H9 (cell line): ENCODE measurements at regions not wholly inside any gene's neighbourhood (a gene's known extent, or its start where the extent isn't known, plus 50 kb on each side); places are given as distances from the start of the nearest gene placed in this dataset.
A peak's percentile ranks its signal among the peaks of the same experiment; 100 is the strongest.

Source experiments
- DNase-seq: peaks from one replicate; pipeline ENCODE4 v3.0.0-alpha.2; 2017
- H2AFZ ChIP-seq: one replicate; pipeline ENCODE4 v1.6.1; 2013; ENCODE audit warnings: mild to moderate bottlenecking, low read length, control low read depth, moderate library complexity
- H2AK5ac ChIP-seq: 2 replicates; pipeline ENCODE4 v1.6.1; 2013; ENCODE audit warnings: low read length, control low read depth, mixed read lengths; ENCODE audit not compliant: insufficient read length
- H2BK120ac ChIP-seq: one replicate; pipeline ENCODE4 v1.6.1; 2013; ENCODE audit warnings: low read depth, mild to moderate bottlenecking, low read length, control low read depth, inconsistent platforms; ENCODE audit not compliant: poor library complexity, severe bottlenecking
- H2BK12ac ChIP-seq: 2 replicates; pipeline ENCODE4 v1.6.1; 2013; ENCODE audit warnings: low read length, control low read depth, mixed read lengths, low read depth; ENCODE audit not compliant: insufficient read length
- H2BK15ac ChIP-seq: 2 replicates; pipeline ENCODE4 v1.6.1; 2013; ENCODE audit warnings: low read depth, low read length, control low read depth
- H2BK20ac ChIP-seq: one replicate; pipeline ENCODE4 v1.6.1; 2013; ENCODE audit warnings: low read depth, mild to moderate bottlenecking, low read length, control low read depth, inconsistent platforms; ENCODE audit not compliant: poor library complexity, severe bottlenecking
- H2BK5ac ChIP-seq: 2 replicates; pipeline ENCODE4 v1.6.1; 2013; ENCODE audit warnings: low read length, control low read depth, mixed read lengths; ENCODE audit not compliant: insufficient read length
- H3K14ac ChIP-seq: 2 replicates; pipeline ENCODE4 v1.6.1; 2013; ENCODE audit warnings: low read length, control low read depth; ENCODE audit not compliant: insufficient read depth
- H3K18ac ChIP-seq: 2 replicates; pipeline ENCODE4 v1.6.1; 2013; ENCODE audit warnings: low read depth, mild to moderate bottlenecking, mixed read lengths, low read length, control low read depth; ENCODE audit not compliant: insufficient read length
- H3K23ac ChIP-seq: 2 replicates; pipeline ENCODE4 v1.6.1; 2013; ENCODE audit warnings: low read length, control low read depth, mixed read lengths, low read depth; ENCODE audit not compliant: insufficient read length
- H3K23me2 ChIP-seq: 2 replicates; pipeline ENCODE4 v1.6.1; 2013; ENCODE audit warnings: low read depth, mild to moderate bottlenecking, mixed read lengths, low read length, control low read depth; ENCODE audit not compliant: insufficient read length, poor library complexity, severe bottlenecking
- H3K27ac ChIP-seq: 2 replicates; pipeline ENCODE4 v1.5.1; 2013; ENCODE audit warnings: low read length, control low read depth, mixed read lengths, low read depth; ENCODE audit not compliant: insufficient read length
- H3K27me3 ChIP-seq: 2 replicates; pipeline ENCODE4 v1.6.1; 2013; ENCODE audit warnings: low read length, control low read depth, inconsistent platforms; ENCODE audit not compliant: insufficient read depth
- H3K4ac ChIP-seq: 2 replicates; pipeline ENCODE4 v1.6.1; 2013; ENCODE audit warnings: low read depth, mild to moderate bottlenecking, control low read depth, inconsistent platforms, low read length, moderate library complexity
- H3K4me1 ChIP-seq: 2 replicates; pipeline ENCODE4 v1.6.1; 2013; ENCODE audit warnings: low read length, control low read depth, inconsistent platforms; ENCODE audit not compliant: insufficient read depth
- H3K4me2 ChIP-seq: 2 replicates; pipeline ENCODE4 v1.6.1; 2013; ENCODE audit warnings: low read length, control low read depth, mixed read lengths; ENCODE audit not compliant: insufficient read length, insufficient read depth
- H3K56ac ChIP-seq: 2 replicates; pipeline ENCODE4 v1.6.1; 2013; ENCODE audit warnings: low read depth, mild to moderate bottlenecking, mixed read lengths, low read length, control low read depth; ENCODE audit not compliant: insufficient read length
- H3K79me1 ChIP-seq: 2 replicates; pipeline ENCODE4 v1.6.1; 2013; ENCODE audit warnings: low read depth, mild to moderate bottlenecking, moderate library complexity, low read length, control low read depth, inconsistent platforms; ENCODE audit not compliant: insufficient read depth, poor library complexity, severe bottlenecking
- H3K79me2 ChIP-seq: 2 replicates; pipeline ENCODE4 v1.6.1; 2013; ENCODE audit warnings: low read length, control low read depth, inconsistent platforms; ENCODE audit not compliant: insufficient read depth
- H3K9ac ChIP-seq: 2 replicates; pipeline ENCODE4 v1.6.1; 2013; ENCODE audit warnings: low read length, control low read depth, mixed read lengths; ENCODE audit not compliant: insufficient read length; ENCODE audit errors: extremely low read depth
- H3K9me3 ChIP-seq: one replicate; pipeline ENCODE4 v1.6.1; 2013; ENCODE audit warnings: low read depth, low read length, inconsistent platforms; ENCODE audit not compliant: control insufficient read depth
- H3T11ph ChIP-seq: one replicate; pipeline ENCODE4 v1.6.1; 2013; ENCODE audit warnings: mild to moderate bottlenecking, low read length, control low read depth, inconsistent platforms
- H4K20me1 ChIP-seq: one replicate; pipeline ENCODE4 v1.6.1; 2013; ENCODE audit not compliant: control insufficient read depth, insufficient read length, insufficient read depth
- H4K5ac ChIP-seq: 2 replicates; pipeline ENCODE4 v1.6.1; 2013; ENCODE audit warnings: low read depth, mild to moderate bottlenecking, mixed read lengths, low read length, control low read depth; ENCODE audit not compliant: insufficient read length
- H4K8ac ChIP-seq: replicated peaks from 2 replicates; pipeline ENCODE4 v1.6.1; 2013; ENCODE audit warnings: low read length, control low read depth, mixed read lengths, low read depth; ENCODE audit not compliant: insufficient read length
- H4K91ac ChIP-seq: 2 replicates; pipeline ENCODE4 v1.6.1; 2013; ENCODE audit warnings: low read depth, mild to moderate bottlenecking, moderate library complexity, mixed read lengths, low read length, control low read depth; ENCODE audit not compliant: insufficient read length
- H3K27ac Mint-ChIP-seq, 3 experiments: 2 replicates in 2 of 3; 3 replicates in 1 of 3; pipeline ENCODE4 v1.8.0; 2020 to 2021; ENCODE audit warnings: mixed read lengths in 3 of 3, mild to moderate bottlenecking in 1 of 3, moderate library complexity in 1 of 3
- H3K27me3 Mint-ChIP-seq: 2 replicates; pipeline ENCODE4 v1.8.0; 2021; ENCODE audit warnings: low read depth, mild to moderate bottlenecking, moderate library complexity, mixed read lengths
- H3K36me3 Mint-ChIP-seq, 3 experiments: 2 replicates in 2 of 3; 3 replicates in 1 of 3; pipeline ENCODE4 v1.8.0; 2020 to 2021; ENCODE audit warnings: low read depth in 3 of 3, mixed read lengths in 3 of 3; ENCODE audit not compliant: insufficient read depth in 1 of 3
- H3K4me1 Mint-ChIP-seq, 2 experiments: 2 replicates each; pipeline ENCODE4 v1.8.0; 2020; ENCODE audit warnings: mixed read lengths in 2 of 2
- H3K4me3 Mint-ChIP-seq, 2 experiments: 2 replicates in 1 of 2; 3 replicates in 1 of 2; pipeline ENCODE4 v1.8.0; 2020 to 2021; ENCODE audit warnings: mild to moderate bottlenecking in 2 of 2, mixed read lengths in 2 of 2, moderate library complexity in 1 of 2
- H3K9me3 Mint-ChIP-seq, 2 experiments: 2 replicates in 1 of 2; 3 replicates in 1 of 2; pipeline ENCODE4 v1.8.0; 2020; ENCODE audit warnings: mild to moderate bottlenecking in 2 of 2, mixed read lengths in 2 of 2, moderate library complexity in 1 of 2
- WGBS: extraction: QIAGEN DNeasy Blood & Tissue Kit; methylation state at CpG from one replicate; pipeline ENCODE4 v1.1.7; 2013; ENCODE audit warnings: missing lambda C conversion rate, low lambda C conversion rate, mixed read lengths; ENCODE audit not compliant: insufficient read length; ENCODE audit errors: extremely low coverage; 5-methylcytosine and 5-hydroxymethylcytosine counted together
- TF ChIP-seq, protein P1 (sequence below): fragments of 200-600 bp; sonication (generic); conservative IDR thresholded peaks from 3 replicates; pipeline ENCODE4 v1.8.0; 2021; ENCODE audit warnings: antibody characterized with exemption, mild to moderate bottlenecking

DNA sequence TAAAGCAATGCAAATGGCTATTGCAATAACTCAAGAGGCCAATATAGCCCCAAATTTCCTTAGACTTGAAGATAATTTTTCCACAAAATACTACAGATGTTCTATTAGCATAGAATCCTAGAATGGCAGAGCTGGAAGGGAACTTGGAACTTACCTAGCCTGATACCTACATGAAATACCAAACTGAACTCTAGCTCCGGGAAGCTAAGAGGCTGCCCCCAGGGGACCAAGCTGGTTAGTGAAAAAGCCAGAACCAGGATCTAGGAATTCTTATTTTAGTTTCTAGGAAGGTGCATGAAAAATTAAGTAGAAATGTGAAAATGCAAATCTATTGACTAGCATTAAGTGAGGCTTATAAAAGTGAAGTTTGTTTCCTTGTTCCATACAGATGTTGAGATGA is 256.0 kb upstream of the CBLB start:
- no CpG with 5 or more reads among the region's 1 CpG for WGBS
- H3K27ac Mint-ChIP-seq = no peak overlapping the region
- no peaks in the 10 kb centered on the region for H3K79me2 ChIP-seq
- no peak overlapping the region for H3K9ac ChIP-seq
- no peak overlapping the region for H2BK120ac ChIP-seq
- H3T11ph ChIP-seq = no peak overlapping the region
- no peaks in the 10 kb centered on the region for H3K27me3 ChIP-seq
- H3K56ac ChIP-seq = no peak overlapping the region
- no peak for DNase-seq
- no peaks in the 10 kb centered on the region for H3K9me3 Mint-ChIP-seq
- TF ChIP-seq, protein P1, sequence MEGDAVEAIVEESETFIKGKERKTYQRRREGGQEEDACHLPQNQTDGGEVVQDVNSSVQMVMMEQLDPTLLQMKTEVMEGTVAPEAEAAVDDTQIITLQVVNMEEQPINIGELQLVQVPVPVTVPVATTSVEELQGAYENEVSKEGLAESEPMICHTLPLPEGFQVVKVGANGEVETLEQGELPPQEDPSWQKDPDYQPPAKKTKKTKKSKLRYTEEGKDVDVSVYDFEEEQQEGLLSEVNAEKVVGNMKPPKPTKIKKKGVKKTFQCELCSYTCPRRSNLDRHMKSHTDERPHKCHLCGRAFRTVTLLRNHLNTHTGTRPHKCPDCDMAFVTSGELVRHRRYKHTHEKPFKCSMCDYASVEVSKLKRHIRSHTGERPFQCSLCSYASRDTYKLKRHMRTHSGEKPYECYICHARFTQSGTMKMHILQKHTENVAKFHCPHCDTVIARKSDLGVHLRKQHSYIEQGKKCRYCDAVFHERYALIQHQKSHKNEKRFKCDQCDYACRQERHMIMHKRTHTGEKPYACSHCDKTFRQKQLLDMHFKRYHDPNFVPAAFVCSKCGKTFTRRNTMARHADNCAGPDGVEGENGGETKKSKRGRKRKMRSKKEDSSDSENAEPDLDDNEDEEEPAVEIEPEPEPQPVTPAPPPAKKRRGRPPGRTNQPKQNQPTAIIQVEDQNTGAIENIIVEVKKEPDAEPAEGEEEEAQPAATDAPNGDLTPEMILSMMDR = peak; percentile 47
- no peaks in the 10 kb centered on the region for H3K23me2 ChIP-seq
- no peak overlapping the region for H3K23ac ChIP-seq
- no peak overlapping the region for H3K4ac ChIP-seq
- no peaks in the 10 kb centered on the region for H4K20me1 ChIP-seq
- no peak overlapping the region for H2BK20ac ChIP-seq
- no peak overlapping the region for H4K8ac ChIP-seq
- no peak overlapping the region for H3K4me3 Mint-ChIP-seq
- H3K9me3 ChIP-seq = no peaks in the 10 kb centered on the region
- no peaks in the 10 kb centered on the region for H3K4me1 ChIP-seq
- H2AFZ ChIP-seq = no peak overlapping the region
- no peaks in the 10 kb centered on the region for H3K36me3 Mint-ChIP-seq
- no peak overlapping the region for H3K18ac ChIP-seq
- H4K5ac ChIP-seq = no peak overlapping the region
- H2BK12ac ChIP-seq = no peak overlapping the region
- no peaks in the 10 kb centered on the region for H3K79me1 ChIP-seq
- no peak overlapping the region for H4K91ac ChIP-seq
- no peak overlapping the region for H3K14ac ChIP-seq
- H3K27ac ChIP-seq = no peak overlapping the region
- no peak overlapping the region for H2AK5ac ChIP-seq
- H3K27me3 Mint-ChIP-seq = no peaks in the 10 kb centered on the region
- no peak overlapping the region for H3K4me2 ChIP-seq
- H2BK5ac ChIP-seq = no peak overlapping the region
- no peak overlapping the region for H2BK15ac ChIP-seq
- peaks cover 4 to 7% of the 10 kb centered on the region in 2 experiments; a peak in 3 of 4 replicates for H3K4me1 Mint-ChIP-seq
